ENCODE measurements at regions not wholly inside any gene's neighbourhood (a gene's known extent, or its start where the extent isn't known, plus 50 kb on each side); places are given as distances from the start of the nearest gene placed in this dataset.

DNA sequence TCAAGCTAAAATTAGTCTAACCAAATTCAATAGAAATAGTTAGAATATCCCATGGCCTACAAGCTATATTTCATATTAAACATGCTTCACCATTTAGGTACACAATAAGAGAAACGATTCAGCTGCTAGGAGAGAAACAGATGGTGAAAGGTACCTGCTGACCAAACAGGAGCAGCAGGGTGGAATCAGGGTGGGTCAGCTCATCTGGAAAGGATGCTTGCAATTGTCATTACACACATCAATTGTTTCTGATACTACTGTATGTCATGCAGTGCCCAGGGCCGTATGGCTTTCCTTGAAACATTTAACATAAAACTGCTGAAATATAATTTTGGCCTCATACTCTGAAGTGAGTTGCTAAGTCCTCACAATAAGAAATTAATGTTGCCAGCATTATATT, 776.0 kb downstream of the DACH1 start:
- in situ Hi-C loops (cut with HindIII; ENCODE audit: low sequenced_read_pairs), result no loop called here
- TF ChIP-seq CTCF (IDR thresholded peaks at IDR 0.05; ENCODE audit: low read depth, low read length, missing control alignments), result no peak
- DNase-seq (ENCODE audit: low read depth), result no peak
- H3K4me3 ChIP-seq (ENCODE audit: low read depth, low read length), result no peak overlapping the region

GRCh38 chr13:71089056-71089455, 777.9 kb downstream of the DACH1 start:
- TF ChIP-seq CTCF (IDR thresholded peaks at IDR 0.05; ENCODE audit: low read depth, low read length, missing control alignments), result no peak
- in situ Hi-C loops (cut with HindIII; ENCODE audit: low sequenced_read_pairs), result no loop called here

DNA sequence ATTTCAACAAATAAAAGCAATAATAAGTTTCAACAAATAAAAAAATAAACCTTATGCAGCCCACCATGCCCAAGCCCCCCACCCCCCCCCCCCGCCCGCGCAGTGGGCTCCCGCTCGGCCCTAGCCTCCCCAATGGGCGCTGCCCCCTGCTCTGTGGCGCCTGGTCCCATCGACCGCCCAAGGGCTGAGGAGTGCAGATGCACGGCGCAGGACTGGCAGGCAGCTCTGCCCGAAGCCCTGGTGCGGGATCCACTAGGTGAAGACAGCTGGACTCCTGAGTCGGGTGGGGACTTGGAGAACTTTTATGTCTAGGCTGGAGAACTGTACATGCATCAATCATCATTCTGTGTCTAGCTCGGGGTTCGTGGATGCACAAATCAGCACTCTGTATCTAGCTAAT, 779.6 kb downstream of the DACH1 start:
- H3K4me3 ChIP-seq (ENCODE audit: low read depth, low read length), result no peak overlapping the region
- no peak for TF ChIP-seq CTCF (IDR thresholded peaks at IDR 0.05; ENCODE audit: low read depth, low read length, missing control alignments)
- no peak for DNase-seq (ENCODE audit: low read depth)
- in situ Hi-C loops (cut with HindIII; ENCODE audit: low sequenced_read_pairs), result no loop called here

More at GRCh38 chr13:71089056-71089455, 777.9 kb downstream of the DACH1 start:
- no peak for DNase-seq (ENCODE audit: low read depth)
- no peak overlapping the region for H3K4me3 ChIP-seq (ENCODE audit: low read depth, low read length)

- TF ChIP-seq CTCF (IDR thresholded peaks at IDR 0.05; ENCODE audit: low read depth, low read length, missing control alignments), result no peak
- no peak for DNase-seq (ENCODE audit: low read depth)
- no peak overlapping the region for H3K4me3 ChIP-seq (ENCODE audit: low read depth, low read length)
- in situ Hi-C loops (cut with HindIII; ENCODE audit: low sequenced_read_pairs), result no loop called here
Observed at GRCh38 chr13:71087006-71087405, 780.0 kb downstream of the DACH1 start.

GRCh38 chr13:71082631-71083030, 784.4 kb downstream of the DACH1 start:
- no peak for TF ChIP-seq CTCF (IDR thresholded peaks at IDR 0.05; ENCODE audit: low read depth, low read length, missing control alignments)
- H3K4me3 ChIP-seq (ENCODE audit: low read depth, low read length), result no peak overlapping the region
- no peak for DNase-seq (ENCODE audit: low read depth)
- in situ Hi-C loops (cut with HindIII; ENCODE audit: low sequenced_read_pairs), result no loop called here

DNA sequence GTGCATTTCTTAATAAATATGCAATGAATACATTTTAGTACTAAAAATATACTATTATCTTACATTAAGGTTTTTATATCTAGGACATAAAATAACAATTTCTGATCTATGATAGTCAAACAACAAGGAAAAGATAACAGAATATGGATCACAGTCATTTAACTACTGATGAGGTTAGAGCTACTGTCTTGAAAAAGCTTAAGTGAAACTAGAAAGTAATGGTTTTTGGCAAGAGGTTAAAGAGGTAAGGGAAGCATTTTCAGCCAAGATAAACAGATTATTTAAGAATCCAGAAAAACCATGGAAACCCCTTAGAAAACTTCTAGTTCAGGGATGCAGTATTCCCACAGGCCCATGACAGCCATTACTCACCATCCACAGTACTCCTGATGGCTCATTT, 787.4 kb downstream of the DACH1 start:
- TF ChIP-seq CTCF (IDR thresholded peaks at IDR 0.05; ENCODE audit: low read depth, low read length, missing control alignments), result no peak
- H3K4me3 ChIP-seq (ENCODE audit: low read depth, low read length), result no peak overlapping the region
- peak; percentile 13 for DNase-seq (ENCODE audit: low read depth)
- in situ Hi-C loops (cut with HindIII; ENCODE audit: low sequenced_read_pairs), result no loop called here

- TF ChIP-seq CTCF (IDR thresholded peaks at IDR 0.05; ENCODE audit: low read depth, low read length, missing control alignments), result no peak
Observed at GRCh38 chr13:71068041-71068440, 799.0 kb downstream of the DACH1 start.

More at GRCh38 chr13:71068041-71068440, 799.0 kb downstream of the DACH1 start:
- H3K4me3 ChIP-seq (ENCODE audit: low read depth, low read length), result no peak overlapping the region
- in situ Hi-C loops (cut with HindIII; ENCODE audit: low sequenced_read_pairs), result no loop called here
- no peak for DNase-seq (ENCODE audit: low read depth)

Data from astrocyte of the cerebellum (primary cell).